Karpas-422 (cell line): ENCODE measurements at regions not wholly inside any gene's neighbourhood (a gene's known extent, or its start where the extent isn't known, plus 50 kb on each side); places are given as distances from the start of the nearest gene placed in this dataset.

ENCODE experiments used
- DNase-seq: peaks from one replicate; pipeline ENCODE4 v3.0.0-alpha.2; 2015
- H2AFZ ChIP-seq: fragments of 200-600 bp; sonication (generic); 2 replicates; pipeline ENCODE4 v1.6.1; 2014; ENCODE audit warnings: antibody characterized with exemption, low read length, mixed read lengths
- H3K27ac ChIP-seq: fragments of 200-600 bp; sonication (generic); 2 replicates; pipeline ENCODE4 v1.5.1; 2014; ENCODE audit warnings: mild to moderate bottlenecking, low read length, moderate library complexity
- H3K27me3 ChIP-seq: fragments of 200-600 bp; sonication (generic); 2 replicates; pipeline ENCODE4 v1.6.1; 2014; ENCODE audit warnings: low read length, mixed read lengths
- H3K36me3 ChIP-seq: fragments of 200-600 bp; sonication (generic); 2 replicates; pipeline ENCODE4 v1.6.1; 2014; ENCODE audit warnings: low read length, mixed read lengths; ENCODE audit not compliant: insufficient read depth
- H3K4me1 ChIP-seq: fragments of 200-600 bp; sonication (generic); 2 replicates; pipeline ENCODE4 v1.6.1; 2014; ENCODE audit warnings: mild to moderate bottlenecking, low read length, mixed read lengths
- H3K4me2 ChIP-seq: fragments of 200-600 bp; sonication (generic); 2 replicates; pipeline ENCODE4 v1.6.1; 2014; ENCODE audit warnings: low read length, low read depth, mild to moderate bottlenecking; ENCODE audit not compliant: poor library complexity, severe bottlenecking
- H3K4me3 ChIP-seq: fragments of 200-600 bp; sonication (generic); 2 replicates; pipeline ENCODE4 v1.5.1; 2014; ENCODE audit warnings: mild to moderate bottlenecking, antibody characterized with exemption, low read length, mixed read lengths
- H3K79me2 ChIP-seq: fragments of 200-600 bp; sonication (generic); 2 replicates; pipeline ENCODE4 v1.6.1; 2014; ENCODE audit warnings: mild to moderate bottlenecking, low read length, mixed read lengths
- H3K9ac ChIP-seq: fragments of 200-600 bp; sonication (generic); 2 replicates; pipeline ENCODE4 v1.6.0; 2014; ENCODE audit warnings: low read length
- H3K9me2 ChIP-seq: fragments of 200-600 bp; sonication (generic), shearing (Covaris generic); replicated peaks from 2 replicates; pipeline ENCODE4 v1.6.0; 2014; ENCODE audit warnings: mild to moderate bottlenecking, low read length, moderate library complexity; ENCODE audit not compliant: insufficient read depth
- H3K9me3 ChIP-seq: fragments of 300-700, 200-600 bp; sonication (generic); 2 replicates; pipeline ENCODE4 v1.6.1; 2014; ENCODE audit warnings: low read length, mixed read lengths
- H4K20me1 ChIP-seq: fragments of 200-600 bp; sonication (generic); 2 replicates; pipeline ENCODE4 v1.6.1; 2014; ENCODE audit warnings: mild to moderate bottlenecking, antibody characterized with exemption, low read length, low read depth; ENCODE audit not compliant: insufficient read depth

- Histone ChIP-seq H3K4me1 (no peaks in the 10 kb centered on the region), H3K9me3 (no peaks in the 10 kb centered on the region), H3K9ac (no peak overlapping the region), H3K36me3 (no peaks in the 10 kb centered on the region), H2AFZ (no peak overlapping the region), H3K27me3 (no peaks in the 10 kb centered on the region), H3K27ac (no peak overlapping the region), H3K79me2 (no peaks in the 10 kb centered on the region), H3K9me2 (no peaks in the 10 kb centered on the region), H3K4me3 (no peak overlapping the region), H3K4me2 (no peak overlapping the region), H4K20me1 (no peaks in the 10 kb centered on the region)
- DNase-seq, result no peak
Measured at GRCh38 chr10:91035650-91036292, 114.9 kb upstream of the ANKRD1 start.

GRCh38 chr10:91036807-91037411 is 116.0 kb upstream of the ANKRD1 start:
- Histone ChIP-seq H3K9me2 (no peaks in the 10 kb centered on the region), H4K20me1 (no peaks in the 10 kb centered on the region), H3K9ac (no peak overlapping the region), H3K9me3 (no peaks in the 10 kb centered on the region), H3K4me3 (no peak overlapping the region), H3K79me2 (no peaks in the 10 kb centered on the region), H2AFZ (no peak overlapping the region), H3K4me2 (no peak overlapping the region), H3K4me1 (no peaks in the 10 kb centered on the region), H3K27me3 (no peaks in the 10 kb centered on the region), H3K27ac (no peak overlapping the region), H3K36me3 (no peaks in the 10 kb centered on the region)
- no peak for DNase-seq

GRCh38 chr10:91038971-91039370 is 118.1 kb upstream of the ANKRD1 start:
- no peaks in the 10 kb centered on the region for H3K9me3 ChIP-seq
- no peak for DNase-seq
- H2AFZ ChIP-seq, result no peak overlapping the region

GRCh38 chr10:91040343-91040742 is 119.5 kb upstream of the ANKRD1 start:
- no peak overlapping the region for H3K9ac ChIP-seq
- H3K27ac ChIP-seq, result no peak overlapping the region
- DNase-seq, result no peak
- H3K4me2 ChIP-seq, result no peak overlapping the region
- no peaks in the 10 kb centered on the region for H3K9me3 ChIP-seq
- H3K27me3 ChIP-seq, result no peaks in the 10 kb centered on the region
- H3K4me3 ChIP-seq, result no peak overlapping the region
- H3K79me2 ChIP-seq, result no peaks in the 10 kb centered on the region
- no peaks in the 10 kb centered on the region for H3K36me3 ChIP-seq
- H3K9me2 ChIP-seq, result no peaks in the 10 kb centered on the region
- no peak overlapping the region for H2AFZ ChIP-seq
- no peaks in the 10 kb centered on the region for H3K4me1 ChIP-seq
- no peaks in the 10 kb centered on the region for H4K20me1 ChIP-seq

More at GRCh38 chr10:91038971-91039370, 118.1 kb upstream of the ANKRD1 start:
- H3K4me1 ChIP-seq, result no peaks in the 10 kb centered on the region
- no peak overlapping the region for H3K9ac ChIP-seq
- H3K27me3 ChIP-seq, result no peaks in the 10 kb centered on the region
- no peaks in the 10 kb centered on the region for H3K36me3 ChIP-seq
- H3K4me3 ChIP-seq, result no peak overlapping the region
- H3K27ac ChIP-seq, result no peak overlapping the region
- no peaks in the 10 kb centered on the region for H3K79me2 ChIP-seq
- no peaks in the 10 kb centered on the region for H4K20me1 ChIP-seq
- H3K4me2 ChIP-seq, result no peak overlapping the region
- H3K9me2 ChIP-seq, result no peaks in the 10 kb centered on the region

GRCh38 chr10:91042069-91042468 is 121.2 kb upstream of the ANKRD1 start:
- H3K27ac ChIP-seq, result no peak overlapping the region
- H3K27me3 ChIP-seq, result no peaks in the 10 kb centered on the region
- H3K9ac ChIP-seq, result no peak overlapping the region
- H3K9me3 ChIP-seq, result no peaks in the 10 kb centered on the region
- no peak for DNase-seq
- no peak overlapping the region for H3K4me2 ChIP-seq
- no peaks in the 10 kb centered on the region for H3K79me2 ChIP-seq
- H4K20me1 ChIP-seq, result no peaks in the 10 kb centered on the region
- no peaks in the 10 kb centered on the region for H3K9me2 ChIP-seq
- H3K36me3 ChIP-seq, result no peaks in the 10 kb centered on the region
- no peak overlapping the region for H3K4me3 ChIP-seq
- H3K4me1 ChIP-seq, result no peaks in the 10 kb centered on the region
- no peak overlapping the region for H2AFZ ChIP-seq

- H3K79me2 ChIP-seq, result no peaks in the 10 kb centered on the region
- H3K9me2 ChIP-seq, result no peaks in the 10 kb centered on the region
- no peaks in the 10 kb centered on the region for H3K4me1 ChIP-seq
- no peak overlapping the region for H3K4me2 ChIP-seq
- H3K36me3 ChIP-seq, result no peaks in the 10 kb centered on the region
- H2AFZ ChIP-seq, result no peak overlapping the region
- no peak overlapping the region for H3K27ac ChIP-seq
- no peaks in the 10 kb centered on the region for H3K9me3 ChIP-seq
- no peak for DNase-seq
- H3K27me3 ChIP-seq, result no peaks in the 10 kb centered on the region
- H3K4me3 ChIP-seq, result no peak overlapping the region
- H4K20me1 ChIP-seq, result no peaks in the 10 kb centered on the region
- no peak overlapping the region for H3K9ac ChIP-seq
Measured at GRCh38 chr10:91043173-91043910, 122.5 kb upstream of the ANKRD1 start.

- H3K4me2 ChIP-seq, result no peak overlapping the region
- H4K20me1 ChIP-seq, result no peaks in the 10 kb centered on the region
- no peak overlapping the region for H3K27ac ChIP-seq
- DNase-seq, result no peak
- no peaks in the 10 kb centered on the region for H3K9me3 ChIP-seq
- H3K79me2 ChIP-seq, result no peaks in the 10 kb centered on the region
- no peaks in the 10 kb centered on the region for H3K4me1 ChIP-seq
- no peaks in the 10 kb centered on the region for H3K9me2 ChIP-seq
- H2AFZ ChIP-seq, result no peak overlapping the region
- H3K27me3 ChIP-seq, result no peaks in the 10 kb centered on the region
- no peak overlapping the region for H3K9ac ChIP-seq
- no peak overlapping the region for H3K4me3 ChIP-seq
- H3K36me3 ChIP-seq, result no peaks in the 10 kb centered on the region
Measured at GRCh38 chr10:91046869-91047268, 126.0 kb upstream of the ANKRD1 start.

GRCh38 chr10:91048380-91048779 is 127.5 kb upstream of the ANKRD1 start:
- no peak overlapping the region for H3K4me2 ChIP-seq

More at GRCh38 chr10:91048380-91048779, 127.5 kb upstream of the ANKRD1 start:
- Histone ChIP-seq H3K4me3 (no peak overlapping the region), H3K27me3 (no peaks in the 10 kb centered on the region), H4K20me1 (no peaks in the 10 kb centered on the region), H3K27ac (no peak overlapping the region), H3K9ac (no peak overlapping the region), H3K36me3 (no peaks in the 10 kb centered on the region), H3K4me1 (no peaks in the 10 kb centered on the region), H3K79me2 (no peaks in the 10 kb centered on the region), H3K9me2 (no peaks in the 10 kb centered on the region), H3K9me3 (no peaks in the 10 kb centered on the region), H2AFZ (no peak overlapping the region)
- no peak for DNase-seq
